HG03565 (cell line): ENCODE measurements at regions not wholly inside any gene's neighbourhood (a gene's known extent, or its start where the extent isn't known, plus 50 kb on each side); places are given as distances from the start of the nearest gene placed in this dataset.

Experiments
- ATAC-seq: cut with Tn5 transposase; IDR thresholded peaks from one replicate; pipeline ENCODE4 v1.9.1; 2021; ENCODE audit warnings: mild to moderate bottlenecking, moderate library complexity; ENCODE audit not compliant: unreplicated experiment

DNA sequence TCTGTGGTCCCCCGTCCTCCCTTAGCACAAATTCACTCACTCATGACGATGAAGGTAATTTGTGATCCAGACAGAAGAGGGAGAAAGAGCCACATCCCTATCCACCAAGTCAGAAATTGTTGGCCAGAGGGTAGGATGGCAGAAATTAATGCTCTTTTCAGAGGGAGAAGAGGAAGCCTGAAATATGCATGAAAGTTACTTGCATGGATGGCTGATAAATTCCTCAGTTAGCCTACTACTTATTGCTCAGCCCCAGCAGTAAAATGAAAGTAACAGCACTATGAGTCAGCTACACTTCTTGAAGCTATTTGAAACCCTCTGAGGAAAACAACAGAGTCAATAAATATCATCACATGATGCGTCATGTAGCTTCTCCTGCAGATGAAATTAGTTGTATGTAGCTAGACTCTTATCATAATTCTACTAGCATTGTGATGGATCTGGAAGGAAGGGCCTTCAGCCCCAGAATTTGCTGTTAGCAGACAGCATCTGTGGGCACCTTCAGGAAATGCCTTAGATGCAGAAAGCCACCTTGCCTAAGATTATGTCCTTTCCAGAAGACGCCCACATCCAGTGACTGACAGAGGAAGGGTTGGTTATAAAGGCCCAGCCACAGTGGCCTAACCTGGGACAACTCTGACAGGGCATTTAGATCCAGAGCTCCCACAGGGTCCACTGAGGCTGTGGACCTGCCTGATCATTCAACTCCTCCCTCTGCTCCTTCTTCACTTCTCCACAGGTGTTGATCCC is 81.2 kb upstream of the CCDC112 start:
- peak; percentile 44 for ATAC-seq

DNA sequence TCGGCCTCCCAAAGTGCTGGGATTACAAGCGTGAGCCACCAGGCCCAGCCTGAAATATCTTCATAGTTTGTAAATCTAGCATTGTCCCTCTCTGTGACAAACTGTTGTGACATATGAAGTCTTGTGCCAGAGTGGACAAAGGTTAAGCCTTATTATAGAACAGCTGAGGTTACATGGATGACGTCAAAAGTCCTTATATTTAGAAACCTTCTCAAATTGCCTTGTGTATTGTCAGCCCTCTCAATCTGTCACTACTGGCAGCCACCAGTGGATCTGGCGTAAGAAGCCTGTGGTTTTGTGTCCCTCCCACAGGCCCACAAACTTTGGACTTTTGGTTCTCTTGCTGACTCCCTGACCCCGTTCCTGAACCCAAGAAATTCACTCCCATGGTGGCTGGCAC is 79.4 kb upstream of the CCDC112 start:
- ATAC-seq, result no peak

DNA sequence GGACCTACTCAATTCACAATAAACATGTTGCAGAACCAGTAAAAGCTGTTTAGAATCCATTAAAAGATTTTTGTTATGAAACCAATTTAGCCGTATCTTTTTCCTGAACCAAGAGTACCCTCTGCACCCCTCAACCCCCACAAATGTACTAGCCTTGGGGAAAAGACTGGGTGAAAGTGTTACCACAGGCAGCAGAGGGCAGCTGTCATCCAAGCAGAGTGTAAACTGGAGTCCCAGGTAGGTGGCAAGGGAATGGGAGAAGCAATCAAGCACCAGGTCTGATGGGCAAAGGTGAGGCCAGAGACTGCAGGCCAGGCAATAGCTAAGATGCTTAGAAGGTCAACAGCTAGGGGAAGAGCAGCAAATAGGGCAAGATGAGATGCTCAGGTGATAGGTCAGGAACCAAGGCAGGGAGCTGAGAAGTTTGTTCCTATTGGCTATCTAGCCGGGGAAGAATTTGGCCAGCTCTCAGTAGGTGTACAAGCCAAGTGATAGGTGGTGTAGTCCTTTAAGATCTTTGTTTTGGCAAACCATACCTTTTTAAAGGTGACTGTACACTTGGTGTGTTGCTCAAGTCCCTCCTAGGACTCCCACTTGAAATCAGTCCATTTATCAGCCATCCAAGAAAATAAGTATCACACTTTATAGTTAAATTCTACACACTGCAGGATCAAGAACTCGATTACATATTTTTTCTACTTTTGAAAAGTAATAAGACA is 77.8 kb upstream of the CCDC112 start:
- ATAC-seq, result no peak

DNA sequence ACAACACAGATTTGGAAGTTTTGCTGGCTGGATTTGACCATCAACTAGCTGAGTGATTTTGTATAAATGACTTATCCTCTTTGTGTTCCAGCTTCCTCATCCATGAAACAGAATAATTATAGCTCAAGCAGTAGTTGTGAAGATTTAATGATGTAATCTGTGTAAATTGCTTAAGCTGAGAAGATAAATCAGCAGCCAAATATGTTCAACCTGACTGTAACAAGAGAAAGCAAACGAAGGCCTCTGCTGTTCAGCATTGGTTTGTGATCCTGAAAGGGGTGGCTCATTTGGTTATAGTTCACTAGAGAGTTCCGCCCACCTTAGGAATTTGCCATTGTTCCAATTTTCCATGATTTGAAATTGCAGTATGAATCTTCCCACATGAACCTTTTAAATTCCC is 75.7 kb upstream of the CCDC112 start:
- no peak for ATAC-seq

DNA sequence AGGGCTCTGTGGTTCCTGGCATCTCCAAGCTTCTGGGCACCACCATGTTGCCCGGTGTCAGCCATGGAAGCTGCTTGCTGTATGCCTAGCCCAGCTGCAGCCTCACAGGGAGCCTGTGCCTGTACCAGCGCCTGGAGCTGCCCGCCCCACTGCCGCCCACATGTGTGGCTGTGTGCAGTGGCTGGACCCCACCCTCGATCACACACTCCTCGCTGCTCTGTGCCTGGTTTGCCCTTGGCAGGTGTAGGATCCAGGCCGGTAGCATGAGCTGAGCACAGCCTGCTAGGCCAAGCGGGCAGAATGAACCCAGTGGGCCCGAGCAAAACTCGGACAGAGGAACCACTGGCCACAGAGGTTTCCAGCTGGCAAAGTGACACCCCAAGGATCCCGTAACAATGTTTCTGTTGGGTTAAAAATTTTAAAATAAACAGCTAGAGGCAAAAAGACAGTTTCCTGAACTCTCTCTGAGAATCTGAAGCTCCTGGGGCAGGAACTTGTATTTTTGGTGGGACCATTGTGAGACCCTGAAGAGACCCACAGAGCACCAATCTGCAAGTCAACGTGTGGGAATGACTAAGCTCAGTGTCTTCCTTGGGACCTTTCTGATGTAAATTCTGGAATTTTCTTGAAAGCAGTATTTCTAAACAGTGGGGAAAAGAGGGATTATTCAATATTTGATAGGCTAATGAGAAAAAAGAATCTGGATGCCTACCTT is 73.1 kb upstream of the CCDC112 start:
- no peak for ATAC-seq

DNA sequence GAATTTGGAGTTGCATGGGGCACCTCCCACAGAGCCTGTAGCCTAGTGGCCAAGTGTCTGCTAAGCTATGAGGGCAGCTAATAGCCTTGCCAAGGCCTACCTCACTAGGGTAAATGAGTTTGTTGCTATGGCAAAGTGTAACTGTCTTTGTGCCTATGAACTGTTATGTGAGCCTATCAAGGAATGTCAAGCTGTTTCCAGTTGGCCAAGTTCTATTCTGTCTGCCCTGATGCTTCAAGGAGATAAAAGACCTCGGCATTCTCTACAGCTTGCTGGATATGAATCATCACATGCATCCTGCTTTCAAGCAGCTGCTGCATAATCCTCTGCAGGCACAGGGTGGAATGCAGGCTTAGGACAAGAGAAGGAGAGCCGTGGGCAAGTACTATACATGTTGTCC is 69.8 kb upstream of the CCDC112 start:
- ATAC-seq, result no peak

DNA sequence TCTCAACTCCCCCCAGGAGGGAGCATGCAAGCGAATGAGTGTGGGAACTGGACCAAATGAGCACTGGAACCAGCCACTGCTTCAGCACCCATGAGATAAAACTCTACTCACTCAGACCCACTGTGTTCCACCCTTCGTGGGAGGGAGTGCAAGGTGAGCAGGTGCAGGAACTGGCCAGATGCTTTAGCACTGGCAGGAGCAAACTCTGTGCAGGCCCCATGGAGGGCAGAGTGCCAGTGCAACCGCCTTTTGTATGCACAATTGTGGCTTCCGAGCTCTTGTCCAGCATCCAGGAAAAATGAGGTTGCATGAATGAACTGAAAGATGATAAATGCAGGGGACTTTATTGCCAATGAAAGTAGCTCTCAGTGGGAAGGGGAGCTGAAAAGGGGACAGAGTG is 67.4 kb upstream of the CCDC112 start:
- ATAC-seq, result no peak

DNA sequence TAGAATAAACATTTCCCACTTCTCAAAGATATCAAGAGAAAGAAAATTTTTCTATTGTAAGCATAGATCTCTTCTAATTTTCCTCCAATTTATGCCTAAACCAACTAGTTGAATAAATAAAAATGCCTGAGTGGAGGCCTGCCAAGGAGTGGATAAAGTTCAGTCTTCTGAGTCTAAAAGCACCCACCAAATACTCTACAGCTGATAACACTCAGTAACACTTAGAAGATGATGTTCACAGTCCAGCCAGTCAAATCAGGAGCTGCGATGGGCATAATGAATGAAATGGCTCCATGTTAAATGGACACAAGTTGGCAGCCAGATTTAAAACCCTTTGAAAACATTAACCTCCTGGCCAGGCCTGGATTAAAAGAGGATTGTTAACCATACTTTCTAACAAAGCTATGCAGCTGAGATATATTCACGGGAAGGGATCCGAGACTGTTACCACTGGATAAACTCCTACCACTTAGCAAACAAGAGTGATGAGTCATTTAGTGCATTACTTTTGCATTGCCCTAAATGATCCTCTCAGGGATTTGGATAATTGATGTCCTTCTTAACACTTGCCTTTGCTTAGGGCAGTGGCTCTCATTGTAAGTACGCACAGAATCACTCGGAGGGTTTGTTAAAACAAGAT is 63.7 kb upstream of the CCDC112 start:
- no peak for ATAC-seq

DNA sequence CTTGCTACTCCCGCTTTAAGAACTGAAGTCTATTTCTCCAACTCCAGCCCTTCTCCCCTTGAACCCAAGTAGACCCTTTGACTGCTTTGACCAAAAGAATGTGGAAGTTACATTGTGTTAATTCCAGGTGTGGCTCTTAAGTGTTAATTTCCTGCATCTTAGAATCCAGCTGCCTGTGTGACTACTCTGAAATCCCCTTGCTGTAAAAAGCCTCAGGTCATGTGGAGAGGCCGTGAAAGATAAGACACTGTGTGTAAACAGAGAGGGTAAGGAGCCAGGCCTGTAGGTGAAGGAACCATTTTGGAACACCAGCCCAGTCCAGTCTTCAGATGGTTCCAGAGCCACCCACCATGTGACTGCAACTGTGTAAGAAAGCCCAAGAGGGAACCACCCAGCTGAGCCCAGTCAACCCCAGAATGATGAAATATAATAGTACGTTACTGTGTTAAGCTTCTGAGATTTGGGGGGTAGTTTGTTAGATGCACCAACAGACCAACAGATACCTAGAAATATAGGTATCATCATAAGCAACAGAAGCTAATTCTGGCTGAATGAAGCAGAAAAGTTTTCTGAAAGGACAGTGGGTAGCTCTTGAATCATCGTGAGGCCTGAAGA is 59.4 kb upstream of the CCDC112 start:
- no peak for ATAC-seq

DNA sequence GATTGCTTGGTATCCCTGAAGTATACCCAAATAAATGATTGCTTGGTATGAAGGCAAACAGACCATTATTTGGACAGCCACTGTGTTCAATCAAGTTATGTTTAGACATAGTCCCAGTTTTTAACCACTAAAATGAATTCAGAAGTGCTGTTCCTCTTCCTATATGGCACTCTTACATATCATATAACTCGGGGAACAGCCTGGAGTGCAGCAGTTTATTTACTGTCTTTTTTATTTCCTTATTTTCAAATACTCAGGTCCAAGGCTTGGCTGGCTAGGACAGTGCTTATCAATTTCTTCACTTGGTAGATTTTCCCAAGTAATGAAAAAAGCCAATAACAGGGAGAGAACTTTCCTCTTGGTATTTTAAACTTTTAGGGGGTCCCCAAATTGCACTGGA is 58.6 kb upstream of the CCDC112 start:
- ATAC-seq, result no peak

DNA sequence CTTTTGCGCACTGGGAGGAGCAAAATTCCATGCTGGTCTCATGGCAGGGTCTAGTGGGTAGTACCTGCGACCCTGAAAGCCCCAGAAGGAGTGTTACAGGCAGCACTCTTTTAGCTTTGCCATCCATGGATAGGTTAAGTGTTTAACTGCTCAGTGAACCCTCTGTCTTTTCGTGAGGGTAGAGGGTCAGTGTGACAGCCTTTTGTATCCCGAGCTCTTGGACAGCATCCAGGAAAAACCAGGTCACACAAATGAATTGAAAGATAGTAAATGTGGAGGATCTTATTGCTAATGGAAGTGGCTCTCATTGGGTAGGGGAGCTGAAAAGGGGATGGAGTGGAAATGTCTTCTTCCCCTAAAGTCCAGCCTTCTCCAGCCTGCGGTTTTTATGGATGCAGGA is 57.8 kb upstream of the CCDC112 start:
- no peak for ATAC-seq

DNA sequence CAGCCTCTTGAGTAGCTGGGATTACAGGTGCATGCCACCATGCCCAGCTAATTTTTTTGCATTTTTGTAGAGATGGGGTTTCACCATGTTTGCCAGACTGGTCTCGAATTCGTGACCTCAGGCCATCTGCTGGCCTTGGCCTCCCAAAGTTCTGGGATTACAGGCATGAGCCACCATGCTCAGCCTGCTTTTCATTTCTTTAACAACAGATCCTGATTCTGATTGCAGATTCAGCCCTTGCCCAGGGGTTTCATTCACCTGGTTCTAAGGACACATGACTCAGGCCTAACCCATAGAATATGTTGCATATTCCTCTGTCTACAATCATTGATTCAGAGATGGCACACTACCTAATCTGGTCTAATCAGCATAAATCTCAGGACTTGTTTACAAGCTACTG is 56.1 kb upstream of the CCDC112 start:
- ATAC-seq, result no peak

DNA sequence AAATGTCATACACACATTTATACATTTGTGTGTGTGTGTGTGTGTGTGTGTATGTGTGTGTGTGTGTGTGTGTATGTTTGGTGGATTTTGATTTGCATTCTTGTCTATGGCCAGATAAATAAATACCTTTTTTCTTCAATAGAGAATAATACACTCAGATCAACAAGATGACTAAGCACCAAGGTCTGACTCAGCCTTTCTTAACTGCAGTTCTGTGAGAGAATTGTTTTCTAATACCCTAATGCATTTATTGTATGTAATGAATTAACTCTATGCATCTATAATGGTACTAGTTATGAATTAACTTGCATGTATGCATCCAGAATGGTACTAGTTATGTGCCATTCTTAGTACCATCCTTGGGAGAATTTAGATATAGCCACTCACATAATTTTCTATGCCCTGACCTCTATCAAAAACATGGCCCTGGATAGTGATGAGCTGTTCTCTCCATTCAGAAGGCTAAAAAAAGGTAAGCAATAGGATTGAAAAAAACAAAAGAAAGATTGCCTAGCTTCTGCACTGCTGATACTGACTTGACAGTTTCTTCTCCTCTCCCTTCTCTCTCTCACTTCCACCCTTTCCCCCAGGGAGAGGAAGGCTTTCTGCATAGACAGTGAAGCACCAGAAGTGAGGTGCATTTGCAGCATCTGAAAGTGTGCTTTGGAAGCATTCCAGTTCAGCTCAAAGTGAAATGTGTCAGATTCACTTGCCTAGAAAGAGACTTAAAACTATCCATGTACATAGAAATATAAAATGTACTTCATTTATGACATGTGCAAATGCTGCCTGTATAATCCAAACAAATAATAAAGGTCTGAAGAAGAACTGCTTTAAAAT is 55.1 kb upstream of the CCDC112 start:
- ATAC-seq, result no peak

DNA sequence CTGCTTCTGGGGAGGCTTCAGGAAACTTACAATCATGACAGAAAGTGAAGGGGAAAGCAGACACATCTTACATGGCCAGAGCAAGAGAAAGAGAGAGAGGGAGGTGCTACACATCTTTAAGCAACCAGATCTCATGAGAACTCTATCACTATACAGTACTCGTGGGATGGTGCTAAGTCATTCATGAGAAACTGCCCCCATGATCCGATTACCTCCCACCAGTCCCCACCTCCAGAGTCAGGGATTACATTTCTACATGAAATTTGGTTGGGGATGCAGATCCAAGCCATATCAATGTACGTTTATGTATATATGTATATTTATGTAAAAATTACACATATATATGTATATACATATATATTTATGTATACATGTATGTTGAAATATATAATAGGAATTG is 54.4 kb upstream of the CCDC112 start:
- no peak for ATAC-seq

DNA sequence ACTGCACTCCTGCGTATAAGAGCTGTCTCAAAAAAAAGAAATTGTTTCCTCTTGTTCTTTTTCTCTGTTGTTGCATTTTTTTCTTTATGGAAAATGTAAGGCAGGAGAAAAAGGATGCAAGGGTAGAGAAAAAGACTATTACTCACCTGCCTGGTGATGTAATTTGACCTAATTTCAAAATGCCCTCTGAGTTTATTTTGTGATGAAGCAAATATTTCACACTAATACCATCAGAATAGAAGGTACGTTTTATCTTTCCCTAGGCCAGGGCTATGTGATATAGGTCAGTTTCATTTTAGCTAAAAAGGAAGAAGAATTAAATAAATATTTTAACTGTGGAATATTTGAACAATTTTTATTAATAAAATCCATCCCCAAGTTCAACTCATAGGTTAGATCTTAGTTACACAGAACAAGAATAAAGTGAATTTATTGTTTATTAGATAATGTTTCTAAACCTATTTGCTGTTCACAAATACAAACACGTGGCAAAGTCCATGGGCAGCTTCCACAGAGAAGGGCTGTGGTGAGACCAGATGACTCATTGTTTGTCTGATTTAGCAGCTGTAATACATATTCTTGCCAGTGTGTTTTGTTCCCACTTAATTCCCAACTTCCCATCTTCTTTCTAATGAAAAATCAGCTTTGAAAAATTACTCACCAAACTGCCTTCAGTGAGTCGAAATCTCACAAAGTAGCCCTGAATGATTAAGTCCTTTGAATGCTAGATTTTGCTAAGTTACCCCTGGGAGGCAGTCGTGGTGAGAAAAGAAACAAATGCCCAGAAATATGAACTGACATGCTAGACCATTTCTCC is 52.8 kb upstream of the CCDC112 start:
- peak; percentile 40 for ATAC-seq

DNA sequence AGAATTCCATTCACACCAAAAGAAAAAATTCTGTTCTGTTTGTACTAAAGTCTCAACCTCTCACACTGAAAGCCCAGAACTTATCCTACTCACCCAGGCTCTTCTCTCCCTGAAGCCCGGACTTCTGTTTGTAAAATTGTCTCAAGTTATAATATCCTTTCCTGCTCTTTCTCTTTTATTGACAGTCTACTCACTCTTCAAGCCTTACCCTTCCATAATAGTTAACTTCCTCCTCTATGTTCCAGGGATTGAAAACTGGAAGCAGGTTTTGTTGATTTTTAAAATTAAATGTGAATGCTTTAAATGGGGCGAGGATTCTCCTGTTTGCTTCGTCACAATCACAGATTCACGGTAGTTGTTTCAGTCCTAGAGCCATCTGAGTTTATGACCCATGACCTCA is 51.7 kb upstream of the CCDC112 start:
- ATAC-seq, result no peak
